CD14-positive monocyte (primary cell): ENCODE measurements at regions not wholly inside any gene's neighbourhood (a gene's known extent, or its start where the extent isn't known, plus 50 kb on each side); places are given as distances from the start of the nearest gene placed in this dataset.

Experiments used
- DNase-seq, 3 donors: peaks; one replicate each; pipeline ENCODE4 v3.0.0-alpha.2; 2011 to 2022
- H2AFZ ChIP-seq: 2 replicates; pipeline ENCODE4 v1.6.0; 2012; ENCODE audit warnings: mild to moderate bottlenecking, low read depth, low read length, inconsistent platforms; ENCODE audit not compliant: insufficient read depth, poor library complexity, severe bottlenecking
- H3K27ac ChIP-seq, 2 donors: 1 replicate in 1 of 2; 2 replicates in 1 of 2; pipeline ENCODE4 v1.5.1; 2012 to 2013; ENCODE audit warnings: low read length in 2 of 2, control low read depth in 1 of 2, inconsistent platforms in 1 of 2, low read depth in 1 of 2, mild to moderate bottlenecking in 1 of 2
- H3K27me3 ChIP-seq, 2 donors: one replicate each; pipeline versions ENCODE4 v1.6.0 to v1.6.1; 2011 to 2013; ENCODE audit warnings: low read length in 2 of 2; ENCODE audit not compliant: control insufficient read depth in 2 of 2, insufficient read depth in 2 of 2
- H3K36me3 ChIP-seq, 2 donors: replicated peaks in 1 of 2; 1 replicate in 1 of 2; 2 replicates in 1 of 2; pipeline versions ENCODE4 v1.5.1 to v1.6.1; 2012 to 2013; ENCODE audit warnings: low read length in 2 of 2, control low read depth in 1 of 2, inconsistent platforms in 1 of 2, mild to moderate bottlenecking in 1 of 2; ENCODE audit not compliant: insufficient read depth in 2 of 2, control insufficient read depth in 1 of 2
- H3K4me1 ChIP-seq, 2 donors: 1 replicate in 1 of 2; 2 replicates in 1 of 2; pipeline versions ENCODE4 v1.5.1 to v1.6.1; 2012 to 2013; ENCODE audit warnings: low read length in 2 of 2, control low read depth in 1 of 2, inconsistent platforms in 1 of 2, mild to moderate bottlenecking in 1 of 2, moderate library complexity in 1 of 2; ENCODE audit not compliant: insufficient read depth in 2 of 2, control insufficient read depth in 1 of 2
- H3K4me2 ChIP-seq: replicated peaks from 2 replicates; pipeline ENCODE3; 2012; ENCODE audit warnings: low read length, moderate library complexity, mild to moderate bottlenecking; ENCODE audit not compliant: poor library complexity, severe bottlenecking; ENCODE audit errors: extremely low read depth
- H3K4me3 ChIP-seq, 3 experiments: fragments of 200-600 bp in 1 of 3; sonication (generic) in 1 of 3; replicated peaks in 1 of 3; 1 replicate in 2 of 3; 2 replicates in 1 of 3; pipeline ENCODE4 v1.5.1; 2011 to 2013; ENCODE audit warnings: low read length in 3 of 3, mild to moderate bottlenecking in 3 of 3, control low read depth in 2 of 3, low read depth in 2 of 3, inconsistent platforms in 1 of 3, moderate library complexity in 1 of 3
- H3K79me2 ChIP-seq: 2 replicates; pipeline ENCODE4 v1.6.0; 2012; ENCODE audit warnings: mild to moderate bottlenecking, control low read depth, inconsistent platforms, low read length, moderate library complexity; ENCODE audit not compliant: insufficient read depth
- H3K9ac ChIP-seq: 2 replicates; pipeline ENCODE4 v1.6.0; 2017; ENCODE audit warnings: low read length, mild to moderate bottlenecking; ENCODE audit not compliant: insufficient read depth, poor library complexity, severe bottlenecking
- H3K9me3 ChIP-seq, 2 donors: replicated peaks in 1 of 2; 1 replicate in 1 of 2; 2 replicates in 1 of 2; pipeline versions ENCODE4 v1.5.1 to v1.6.1; 2012 to 2013; ENCODE audit warnings: low read length in 2 of 2, control low read depth in 1 of 2; ENCODE audit not compliant: control insufficient read depth in 1 of 2, insufficient read depth in 1 of 2
- H4K20me1 ChIP-seq: 2 replicates; pipeline ENCODE4 v1.6.0; 2012; ENCODE audit warnings: mild to moderate bottlenecking, low read length, control low read depth, moderate library complexity; ENCODE audit not compliant: insufficient read depth
- H3K27ac Mint-ChIP-seq, 7 donors: one replicate each; pipeline ENCODE4 v1.8.0; 2020; ENCODE audit warnings: mild to moderate bottlenecking in 7 of 7, mixed read lengths in 7 of 7, moderate library complexity in 6 of 7, inconsistent platforms in 2 of 7
- H3K27me3 Mint-ChIP-seq, 3 donors: one replicate each; pipeline ENCODE4 v1.8.0; 2021 to 2022; ENCODE audit warnings: low read depth in 3 of 3, mild to moderate bottlenecking in 3 of 3, mixed read lengths in 3 of 3, moderate library complexity in 3 of 3, inconsistent platforms in 1 of 3
- H3K36me3 Mint-ChIP-seq, 2 donors: one replicate each; pipeline ENCODE4 v1.8.0; 2020; ENCODE audit warnings: mixed read lengths in 2 of 2, inconsistent platforms in 1 of 2, mild to moderate bottlenecking in 1 of 2
- H3K4me1 Mint-ChIP-seq: one replicate; pipeline ENCODE4 v1.8.0; 2020; ENCODE audit warnings: mild to moderate bottlenecking, mixed read lengths
- H3K4me3 Mint-ChIP-seq, 2 donors: one replicate each; pipeline ENCODE4 v1.8.0; 2020; ENCODE audit warnings: mild to moderate bottlenecking in 2 of 2, mixed read lengths in 2 of 2, moderate library complexity in 1 of 2
- H3K9me3 Mint-ChIP-seq, 7 donors: one replicate each; pipeline ENCODE4 v1.8.0; 2020 to 2022; ENCODE audit warnings: mixed read lengths in 7 of 7, mild to moderate bottlenecking in 6 of 7, moderate library complexity in 6 of 7, inconsistent platforms in 2 of 7
- WGBS: methylation state at CpG from one replicate; pipeline ENCODE4 v1.1.5; 2013; ENCODE audit warnings: missing lambda C conversion rate; ENCODE audit not compliant: insufficient coverage; 5-methylcytosine and 5-hydroxymethylcytosine counted together
- intact Hi-C, 2 donors: fragments of 100-400 bp; cut with micrococcal nuclease; formaldehyde crosslinking; loops; one replicate each; pipeline versions ENCODE4 v1.15.0 to v1.15.1; 2023
- TF ChIP-seq, protein P1 (sequence below): fragments of 200-600 bp; IDR thresholded peaks from one replicate; pipeline ENCODE4 v1.8.0; 2022; ENCODE audit warnings: antibody characterized with exemption, mild to moderate bottlenecking

DNA sequence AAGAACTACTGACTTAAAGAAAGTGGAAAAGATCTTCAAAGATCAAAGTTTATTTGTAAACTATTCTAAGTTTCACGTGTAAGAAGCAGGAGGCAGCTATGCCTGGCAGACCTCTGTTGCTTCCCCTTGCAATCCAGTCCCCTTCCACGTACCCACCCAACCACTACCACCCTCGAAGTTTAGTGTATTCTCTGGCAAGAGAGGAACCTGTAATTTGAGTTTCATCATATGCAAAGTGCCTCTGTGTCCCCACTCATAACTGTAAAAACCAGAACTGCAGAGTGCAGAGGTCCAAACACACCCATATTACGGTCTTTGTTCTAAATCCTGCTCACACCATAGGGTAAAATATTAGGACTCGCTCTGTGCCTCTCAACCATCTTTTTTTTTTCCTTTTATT lies 75.8 kb upstream of the FRY start:
- peak overlapping the region; percentile 72 to 90 (median 86) for H3K27ac Mint-ChIP-seq
- intact Hi-C loops = no loop called here

DNA sequence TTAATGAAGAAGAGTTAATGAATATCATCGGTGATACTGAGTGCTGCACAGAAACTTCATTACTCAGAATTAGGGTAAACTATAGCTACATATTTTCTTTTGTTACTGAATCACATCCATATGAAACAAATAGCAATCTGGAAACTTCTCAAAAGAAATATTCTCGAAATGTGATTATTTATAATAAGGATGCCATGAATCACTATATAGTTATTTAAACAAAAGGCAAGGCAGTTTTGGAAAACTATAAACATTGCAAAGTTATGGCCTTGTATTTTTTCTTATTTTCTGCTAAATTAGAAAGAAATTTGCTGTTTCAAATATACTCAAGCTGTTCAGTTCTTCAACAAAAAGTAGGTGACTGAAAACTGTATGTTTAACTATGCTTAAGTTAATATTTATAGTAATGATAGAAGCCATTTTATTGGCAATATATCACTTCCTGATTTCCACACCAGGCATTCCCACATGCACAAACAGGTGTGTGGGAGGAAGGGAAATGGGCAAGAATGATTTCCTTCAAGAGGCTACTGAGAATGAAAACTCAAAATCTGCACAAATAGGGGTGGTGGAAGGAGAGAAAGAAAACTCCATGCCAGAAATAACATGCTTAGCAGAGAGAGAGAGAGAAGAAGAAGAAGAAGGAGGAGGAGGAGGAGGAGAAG lies 74.5 kb upstream of the FRY start:
- peaks cover 0 to 5% of the 10 kb centered on the region in 2 donors for H3K9me3 ChIP-seq
- H3K4me3 Mint-ChIP-seq = no peak overlapping the region
- H3K27ac Mint-ChIP-seq = peak overlapping the region in 6 of 7 donors; percentile 34 to 89 (median 74)
- peaks cover 24% of the 10 kb centered on the region for H3K4me1 Mint-ChIP-seq
- peak overlapping the region in 1 of 2 donors; percentile 53 for H3K27ac ChIP-seq
- WGBS = no CpG with 5 or more reads among the region's 2 CpGs
- no peak overlapping the region for H3K4me2 ChIP-seq
- H3K79me2 ChIP-seq = peaks cover 4% of the 10 kb centered on the region
- peaks cover 3 to 15% (median 6%) of the 10 kb centered on the region in 7 donors for H3K9me3 Mint-ChIP-seq
- no peak overlapping the region for H2AFZ ChIP-seq
- no peak for DNase-seq
- H3K4me3 ChIP-seq = peak overlapping the region in 1 of 3 experiments; percentile 22
- no peak overlapping the region for H3K9ac ChIP-seq
- H3K36me3 ChIP-seq = peaks cover 5 to 10% of the 10 kb centered on the region in 2 donors
- TF ChIP-seq, protein P1, sequence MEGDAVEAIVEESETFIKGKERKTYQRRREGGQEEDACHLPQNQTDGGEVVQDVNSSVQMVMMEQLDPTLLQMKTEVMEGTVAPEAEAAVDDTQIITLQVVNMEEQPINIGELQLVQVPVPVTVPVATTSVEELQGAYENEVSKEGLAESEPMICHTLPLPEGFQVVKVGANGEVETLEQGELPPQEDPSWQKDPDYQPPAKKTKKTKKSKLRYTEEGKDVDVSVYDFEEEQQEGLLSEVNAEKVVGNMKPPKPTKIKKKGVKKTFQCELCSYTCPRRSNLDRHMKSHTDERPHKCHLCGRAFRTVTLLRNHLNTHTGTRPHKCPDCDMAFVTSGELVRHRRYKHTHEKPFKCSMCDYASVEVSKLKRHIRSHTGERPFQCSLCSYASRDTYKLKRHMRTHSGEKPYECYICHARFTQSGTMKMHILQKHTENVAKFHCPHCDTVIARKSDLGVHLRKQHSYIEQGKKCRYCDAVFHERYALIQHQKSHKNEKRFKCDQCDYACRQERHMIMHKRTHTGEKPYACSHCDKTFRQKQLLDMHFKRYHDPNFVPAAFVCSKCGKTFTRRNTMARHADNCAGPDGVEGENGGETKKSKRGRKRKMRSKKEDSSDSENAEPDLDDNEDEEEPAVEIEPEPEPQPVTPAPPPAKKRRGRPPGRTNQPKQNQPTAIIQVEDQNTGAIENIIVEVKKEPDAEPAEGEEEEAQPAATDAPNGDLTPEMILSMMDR = no peak
- no peaks in the 10 kb centered on the region for H3K27me3 ChIP-seq
- intact Hi-C loops = no loop called here
- no peaks in the 10 kb centered on the region for H4K20me1 ChIP-seq
- peaks cover 22 to 31% of the 10 kb centered on the region in 2 donors for H3K4me1 ChIP-seq
- H3K27me3 Mint-ChIP-seq = peaks cover 0 to 3% (median 0%) of the 10 kb centered on the region in 3 donors
- H3K36me3 Mint-ChIP-seq = peaks cover 9 to 15% of the 10 kb centered on the region in 2 donors

More for the DNA sequence above, 75.8 kb upstream of the FRY start:
- Histone ChIP-seq H3K4me2 (no peak overlapping the region), H3K9ac (no peak overlapping the region), H3K27ac (peak overlapping the region; percentile 26 to 46), H2AFZ (peak overlapping the region; percentile 8), H3K36me3 (peaks cover 5 to 10% of the 10 kb centered on the region in 2 donors), H3K4me3 (no peak overlapping the region), H4K20me1 (no peaks in the 10 kb centered on the region), H3K4me1 (peaks cover 31 to 43% of the 10 kb centered on the region in 2 donors), H3K27me3 (no peaks in the 10 kb centered on the region), H3K79me2 (peaks cover 4% of the 10 kb centered on the region), H3K9me3 (peaks cover 0 to 5% of the 10 kb centered on the region in 2 donors)
- H3K4me3 Mint-ChIP-seq = peak overlapping the region in 1 of 2 donors; percentile 47
- peak; percentile 44 to 79 (median 65) for DNase-seq
- peaks cover 0 to 3% (median 0%) of the 10 kb centered on the region in 3 donors for H3K27me3 Mint-ChIP-seq
- peaks cover 34% of the 10 kb centered on the region for H3K4me1 Mint-ChIP-seq
- WGBS = no CpG with 5 or more reads among the region's 5 CpGs
- peaks cover 3 to 13% (median 6%) of the 10 kb centered on the region in 7 donors for H3K9me3 Mint-ChIP-seq
- TF ChIP-seq, protein P1 = no peak
- peaks cover 9 to 11% of the 10 kb centered on the region in 2 donors for H3K36me3 Mint-ChIP-seq
